H1 (cell line): ENCODE measurements at regions not wholly inside any gene's neighbourhood (a gene's known extent, or its start where the extent isn't known, plus 50 kb on each side); places are given as distances from the start of the nearest gene placed in this dataset.

ENCODE experiments used
- CTCF ChIA-PET: fragments of 300-600 bp; sonication (Branson Sonifier 250); formaldehyde crosslinking; loops from one replicate; lab custom pipeline; 2021; ENCODE audit not compliant: partially characterized antibody; lab: Charles Lee
- POLR2A ChIA-PET: fragments of 300-600 bp; sonication (Branson Sonifier 250); formaldehyde crosslinking; loops from one replicate; lab custom pipeline; 2021; ENCODE audit warnings: inconsistent platforms; ENCODE audit not compliant: partially characterized antibody; lab: Charles Lee
- DNase-seq, 2 experiments: peaks; one replicate each; pipeline versions ENCODE4 v3.0.0 to v3.0.0-alpha.2; 2010 to 2022; ENCODE audit warnings: low spot score in 2 of 2, low read depth in 1 of 2, mixed read lengths in 1 of 2
- FAIRE-seq: peaks from 2 replicates; lab custom pipeline; 2011; peaks lifted over from hg19 to GRCh38; lab: Jason Lieb, UNC
- H2AFZ ChIP-seq: 2 replicates; pipeline ENCODE4 v1.8.1; 2012; ENCODE audit warnings: low read length, inconsistent platforms
- H2AK5ac ChIP-seq: 2 replicates; pipeline ENCODE4 v1.6.1; 2013; ENCODE audit warnings: low read depth, low read length
- H2BK120ac ChIP-seq: replicated peaks from 2 replicates; pipeline ENCODE3; 2013; ENCODE audit warnings: low read depth, low read length, inconsistent platforms
- H2BK12ac ChIP-seq: 2 replicates; pipeline ENCODE4 v1.6.1; 2013; ENCODE audit warnings: low read depth, low read length
- H2BK15ac ChIP-seq: 2 replicates; pipeline ENCODE4 v1.6.1; 2013; ENCODE audit warnings: low read length
- H2BK20ac ChIP-seq: 2 replicates; pipeline ENCODE4 v1.6.1; 2013; ENCODE audit warnings: low read length
- H2BK5ac ChIP-seq: 2 replicates; pipeline ENCODE4 v1.6.1; 2013; ENCODE audit warnings: low read depth, low read length
- H3K14ac ChIP-seq: 2 replicates; pipeline ENCODE4 v1.6.1; 2013; ENCODE audit warnings: inconsistent platforms; ENCODE audit not compliant: insufficient read length
- H3K18ac ChIP-seq: 2 replicates; pipeline ENCODE4 v1.6.1; 2013; ENCODE audit warnings: low read length; ENCODE audit errors: extremely low read depth
- H3K23ac ChIP-seq: 2 replicates; pipeline ENCODE4 v1.6.1; 2013; ENCODE audit warnings: inconsistent platforms; ENCODE audit not compliant: insufficient read length
- H3K23me2 ChIP-seq: 2 replicates; pipeline ENCODE4 v1.6.1; 2013; ENCODE audit warnings: low read depth, low read length
- H3K27ac ChIP-seq: 2 replicates; pipeline ENCODE4 v1.6.1; 2011; ENCODE audit warnings: low read depth, low read length, inconsistent platforms
- H3K27me3 ChIP-seq, 4 experiments: replicated peaks in 1 of 4; 1 replicate in 1 of 4; 2 replicates in 3 of 4; pipeline versions ENCODE4 v1.6.1 to v1.8.1; 2011 to 2013; ENCODE audit warnings: low read length in 3 of 4, mild to moderate bottlenecking in 3 of 4, inconsistent platforms in 2 of 4, mixed read lengths in 2 of 4, moderate library complexity in 1 of 4; ENCODE audit not compliant: control insufficient read depth in 3 of 4, insufficient read depth in 3 of 4; ENCODE audit errors: extremely low read depth in 1 of 4
- H3K36me3 ChIP-seq, 4 experiments: 2 replicates each; pipeline versions ENCODE4 v1.6.1 to v1.8.1; 2011 to 2013; ENCODE audit warnings: mild to moderate bottlenecking in 4 of 4, low read length in 3 of 4, moderate library complexity in 2 of 4, control low read depth in 1 of 4, inconsistent platforms in 1 of 4; ENCODE audit not compliant: insufficient read depth in 4 of 4, control insufficient read depth in 2 of 4
- H3K4ac ChIP-seq: replicated peaks from 2 replicates; pipeline ENCODE3; 2013; ENCODE audit warnings: low read length, low read depth, mixed read lengths, inconsistent platforms; ENCODE audit not compliant: insufficient read length
- H3K4me1 ChIP-seq, 4 experiments: replicated peaks in 1 of 4; 1 replicate in 1 of 4; 2 replicates in 3 of 4; pipeline versions ENCODE4 v1.6.1 to v1.8.1; 2011 to 2013; ENCODE audit warnings: low read length in 3 of 4, inconsistent platforms in 2 of 4, mixed read lengths in 1 of 4; ENCODE audit not compliant: insufficient read depth in 4 of 4, control insufficient read depth in 3 of 4
- H3K4me2 ChIP-seq, 2 experiments: 2 replicates each; pipeline versions ENCODE4 v1.6.1 to v1.8.1; 2011 to 2013; ENCODE audit warnings: low read depth in 2 of 2, low read length in 2 of 2, control low read depth in 1 of 2, inconsistent platforms in 1 of 2, mild to moderate bottlenecking in 1 of 2; ENCODE audit not compliant: insufficient read depth in 1 of 2
- H3K4me3 ChIP-seq, 4 experiments: fragments of 200-600, 300-600 bp in 1 of 4; sonication (generic), shearing (Covaris generic), sonication (Bioruptor Twin) in 1 of 4; 2 replicates each; pipeline versions ENCODE4 v1.5.1 to v1.8.1; 2011 to 2016; ENCODE audit warnings: low read length in 4 of 4, low read depth in 3 of 4, control low read depth in 2 of 4, inconsistent platforms in 2 of 4, mild to moderate bottlenecking in 2 of 4, mixed read lengths in 1 of 4, moderate library complexity in 1 of 4; ENCODE audit not compliant: insufficient read depth in 2 of 4; ENCODE audit errors: extremely low read depth in 1 of 4
- H3K56ac ChIP-seq: replicated peaks from 2 replicates; pipeline ENCODE3; 2013; ENCODE audit warnings: low read depth, mild to moderate bottlenecking, mixed read lengths, low read length, inconsistent platforms; ENCODE audit not compliant: insufficient read length
- H3K79me1 ChIP-seq: 2 replicates; pipeline ENCODE4 v1.6.1; 2013; ENCODE audit warnings: low read depth, low read length, control low read depth
- H3K79me2 ChIP-seq, 2 experiments: 2 replicates each; pipeline versions ENCODE4 v1.6.1 to v1.8.1; 2012 to 2013; ENCODE audit warnings: low read length in 2 of 2, mild to moderate bottlenecking in 2 of 2, inconsistent platforms in 1 of 2; ENCODE audit not compliant: insufficient read depth in 2 of 2, control insufficient read depth in 1 of 2
- H3K9ac ChIP-seq, 4 experiments: replicated peaks in 1 of 4; 1 replicate in 1 of 4; 2 replicates in 3 of 4; pipeline versions ENCODE4 v1.6.1 to v1.8.1; 2011 to 2013; ENCODE audit warnings: low read depth in 3 of 4, low read length in 3 of 4, control low read depth in 2 of 4, mild to moderate bottlenecking in 2 of 4, moderate library complexity in 2 of 4, inconsistent platforms in 1 of 4; ENCODE audit errors: extremely low read depth in 1 of 4
- H3K9me3 ChIP-seq, 2 experiments: 2 replicates each; pipeline versions ENCODE4 v1.6.1 to v1.8.1; 2012 to 2013; ENCODE audit warnings: mild to moderate bottlenecking in 2 of 2, moderate library complexity in 2 of 2, control low read depth in 1 of 2, inconsistent platforms in 1 of 2, low read depth in 1 of 2, low read length in 1 of 2, mixed read lengths in 1 of 2; ENCODE audit not compliant: insufficient read depth in 2 of 2
- H4K20me1 ChIP-seq, 2 experiments: replicated peaks in 1 of 2; 2 replicates each; pipeline versions ENCODE3 to v1.8.1; 2011 to 2013; ENCODE audit warnings: inconsistent platforms in 2 of 2, low read length in 2 of 2, mild to moderate bottlenecking in 1 of 2; ENCODE audit not compliant: insufficient read depth in 2 of 2, control insufficient read depth in 1 of 2
- H4K5ac ChIP-seq: 2 replicates; pipeline ENCODE4 v1.6.1; 2013; ENCODE audit warnings: low read length, low read depth, mixed read lengths, inconsistent platforms; ENCODE audit not compliant: insufficient read length
- H4K8ac ChIP-seq: 2 replicates; pipeline ENCODE4 v1.8.0; 2013; ENCODE audit warnings: mild to moderate bottlenecking, moderate library complexity, low read length, inconsistent platforms; ENCODE audit not compliant: insufficient read depth; ENCODE audit errors: extremely low read depth
- H4K91ac ChIP-seq: replicated peaks from 2 replicates; pipeline ENCODE3; 2013; ENCODE audit warnings: low read length, mixed read lengths, inconsistent platforms; ENCODE audit not compliant: insufficient read length
- CBX5 ChIP-seq: fragments of 300-800, 300-1000 bp; sonication (generic); IDR thresholded peaks from 2 replicates; pipeline ENCODE4 v1.7.1; 2016; ENCODE audit warnings: antibody characterized with exemption, low read length, low read depth
- CHD2 ChIP-seq: IDR thresholded peaks from 2 replicates; pipeline ENCODE4 v1.6.1; 2012; ENCODE audit warnings: low read length, improper control_type of control experiment
- EP300 ChIP-seq, 2 experiments: IDR thresholded peaks; 1 replicate in 1 of 2; 2 replicates in 1 of 2; pipeline ENCODE4 v1.6.1; 2011 to 2012; ENCODE audit warnings: low read depth in 2 of 2, low read length in 2 of 2, mild to moderate bottlenecking in 2 of 2, borderline replicate concordance in 1 of 2, inconsistent platforms in 1 of 2, moderate library complexity in 1 of 2
- KDM1A ChIP-seq: fragments of 200-600, 300-600 bp; sonication (generic); IDR thresholded peaks from 2 replicates; pipeline ENCODE4 v1.7.1; 2016; ENCODE audit warnings: mild to moderate bottlenecking, low read length, borderline replicate concordance
- NANOG ChIP-seq: IDR thresholded peaks from 2 replicates; pipeline ENCODE4 v1.6.1; 2011; ENCODE audit warnings: low read length, low read depth, mild to moderate bottlenecking, inconsistent platforms; ENCODE audit not compliant: insufficient read depth, poor library complexity, severe bottlenecking
- NRF1 ChIP-seq: IDR thresholded peaks from 2 replicates; pipeline ENCODE4 v1.6.1; 2011; ENCODE audit warnings: mild to moderate bottlenecking, low read depth, low read length, improper control_type of control experiment
- POLR2AphosphoS5 ChIP-seq: IDR thresholded peaks from 2 replicates; pipeline ENCODE4 v1.6.1; 2011; ENCODE audit warnings: low read depth, low read length
- RAD21 ChIP-seq, 2 experiments: IDR thresholded peaks in 1 of 2; conservative IDR thresholded peaks in 1 of 2; 2 replicates each; pipeline ENCODE4 v1.6.1; 2011; ENCODE audit warnings: low read depth in 2 of 2, low read length in 2 of 2, improper control_type of control experiment in 1 of 2, inconsistent platforms in 1 of 2, mild to moderate bottlenecking in 1 of 2, moderate library complexity in 1 of 2
- RBBP5 ChIP-seq: IDR thresholded peaks from 2 replicates; pipeline ENCODE4 v1.7.1; 2012; ENCODE audit warnings: low read depth, mild to moderate bottlenecking, inconsistent platforms, low read length, moderate library complexity, borderline replicate concordance
- RFX5 ChIP-seq: IDR thresholded peaks from 2 replicates; pipeline ENCODE4 v1.6.1; 2011; ENCODE audit warnings: low read depth, low read length, improper control_type of control experiment, borderline replicate concordance
- RNF2 ChIP-seq: fragments of 200-900, 300-1000 bp; sonication (generic); IDR thresholded peaks from 2 replicates; pipeline ENCODE4 v1.7.1; 2016; ENCODE audit warnings: borderline replicate concordance, low read depth, mild to moderate bottlenecking, antibody characterized with exemption, low read length; ENCODE audit not compliant: poor library complexity, severe bottlenecking; ENCODE audit errors: missing control alignments
- SP4 ChIP-seq: IDR thresholded peaks from 2 replicates; pipeline ENCODE4 v1.6.1; 2012; ENCODE audit warnings: low read length, inconsistent platforms
- YY1 ChIP-seq: IDR thresholded peaks from 2 replicates; pipeline ENCODE4 v1.6.1; 2011; ENCODE audit warnings: low read depth, mild to moderate bottlenecking, low read length
- WGBS, 2 experiments: shearing (Covaris generic) in 1 of 2; methylation state at CpG; one replicate each; pipeline versions ENCODE4 v1.1.6 to v1.1.7; 2013 to 2015; ENCODE audit warnings: low lambda C conversion rate in 2 of 2, mixed read lengths in 2 of 2, inconsistent platforms in 1 of 2, low coverage in 1 of 2, missing lambda C conversion rate in 1 of 2; ENCODE audit not compliant: insufficient replicate concordance in 2 of 2, insufficient coverage in 1 of 2, insufficient read length in 1 of 2; ENCODE audit errors: extremely low coverage in 1 of 2, missing lambda C conversion rate in 1 of 2; 5-methylcytosine and 5-hydroxymethylcytosine counted together

DNA sequence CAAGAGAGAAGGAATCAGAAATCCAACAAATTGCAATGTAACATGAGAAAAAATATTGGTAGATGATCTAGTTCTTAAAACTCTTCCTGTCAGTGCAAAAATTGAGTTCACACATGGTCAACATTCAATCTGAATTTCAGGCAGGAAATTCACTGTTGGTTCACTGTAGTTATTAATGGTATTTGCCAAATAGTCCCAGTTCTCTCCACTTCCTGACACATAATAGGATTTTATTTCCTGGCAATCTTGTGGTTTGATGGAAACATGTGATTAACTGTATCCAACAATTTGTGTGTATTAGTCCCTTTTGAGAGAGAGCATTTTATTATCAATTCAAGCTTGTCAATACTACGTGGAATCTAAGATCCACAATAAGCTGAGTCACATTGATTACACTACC is 1103.1 kb downstream of the ROBO2 start:
- H3K9me3 ChIP-seq, result peaks cover 0 to 4% of the 10 kb centered on the region in 2 experiments; a peak in 1 of 4 replicates
- no peak overlapping the region for H3K4ac ChIP-seq
- no peaks in the 10 kb centered on the region for H3K27me3 ChIP-seq
- H3K14ac ChIP-seq, result no peak overlapping the region
- 94% methylated on average over 1 of the region's 1 CpG; no CpG with 5 or more reads in 1 of the 2 experiments for WGBS, 2 experiments
- no peak for DNase-seq
- H3K9ac ChIP-seq, result no peak overlapping the region
- ChIA-PET POLR2A (no interaction called here), CTCF (interaction anchor here (1.1 to 1.3 kb wide), 3 partner anchors 12 to 25 kb away, joined by 3 to 6 read pairs (median 4); no protein-coding TSS in a partner anchor)
- H3K27ac ChIP-seq, result no peak overlapping the region
- no peak overlapping the region for H2AFZ ChIP-seq
- no peaks in the 10 kb centered on the region for H3K79me1 ChIP-seq
- H3K4me2 ChIP-seq, result no peak overlapping the region
- H4K20me1 ChIP-seq, result no peaks in the 10 kb centered on the region
- no peak overlapping the region for H2BK120ac ChIP-seq
- no peak for FAIRE-seq
- no peak overlapping the region for H3K56ac ChIP-seq
- H3K36me3 ChIP-seq, result no peaks in the 10 kb centered on the region
- no peak overlapping the region for H3K23ac ChIP-seq
- no peak overlapping the region for H4K91ac ChIP-seq
- H4K8ac ChIP-seq, result no peak overlapping the region
- H3K4me1 ChIP-seq, result no peaks in the 10 kb centered on the region
- no peaks in the 10 kb centered on the region for H3K23me2 ChIP-seq
- no peak overlapping the region for H3K18ac ChIP-seq
- no peak overlapping the region for H2BK15ac ChIP-seq
- H2AK5ac ChIP-seq, result no peak overlapping the region
- no peak overlapping the region for H2BK20ac ChIP-seq
- H3K79me2 ChIP-seq, result no peaks in the 10 kb centered on the region
- H2BK12ac ChIP-seq, result no peak overlapping the region
- no peak overlapping the region for H4K5ac ChIP-seq
- H3K4me3 ChIP-seq, result no peak overlapping the region
- no peak overlapping the region for H2BK5ac ChIP-seq
- no peak for TF ChIP-seq RFX5
- no peak for TF ChIP-seq CBX5
- no peak for TF ChIP-seq YY1
- TF ChIP-seq RAD21 (IDR thresholded peaks at IDR 0.05 in 1 of 2, conservative IDR thresholded peaks at IDR 0.05 in 1 of 2; ENCODE audit: low read depth in 2 of 2, low read length in 2 of 2), result no peak
- no peak for TF ChIP-seq RBBP5
- TF ChIP-seq POLR2AphosphoS5, result no peak
- no peak for TF ChIP-seq RNF2
- no peak for TF ChIP-seq NRF1
- no peak for TF ChIP-seq SP4
- TF ChIP-seq CHD2, result no peak
- TF ChIP-seq KDM1A, result no peak
- TF ChIP-seq NANOG, result no peak
- no peak for TF ChIP-seq EP300 (IDR thresholded peaks at IDR 0.05; ENCODE audit: borderline replicate concordance in 1 of 2, low read depth in 2 of 2, low read length in 2 of 2)
